ENCODE measurements at regions not wholly inside any gene's neighbourhood (a gene's known extent, or its start where the extent isn't known, plus 50 kb on each side); places are given as distances from the start of the nearest gene placed in this dataset.
"Not testable (repeated sequence)": the region's sequence is repeated elsewhere in the genome, so short reads cannot be mapped to it uniquely, and the experiment has no call there.

DNA sequence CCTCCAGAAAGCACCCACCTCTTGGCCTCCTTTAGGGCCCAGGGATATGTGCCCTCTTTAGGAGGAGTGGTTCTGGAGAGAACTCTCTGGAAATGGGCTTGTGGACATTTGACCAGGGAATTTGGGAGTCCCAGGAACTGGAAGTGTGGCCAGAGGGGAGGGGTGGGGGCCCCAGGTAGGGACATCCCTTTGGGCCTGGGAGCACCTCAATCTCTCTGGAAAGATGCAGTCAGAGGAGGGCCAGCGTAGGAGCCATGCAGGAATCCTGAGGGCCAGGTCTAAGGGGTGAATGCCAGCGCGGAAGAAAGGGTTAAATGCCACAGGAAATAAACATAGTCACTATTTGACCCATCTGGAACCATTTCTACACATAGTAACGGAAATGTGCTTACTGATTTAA is 50.3 kb upstream of the ITGA11 start:
- DNase-seq (ENCODE audit: low spot score) = no peak

- DNase-seq (ENCODE audit: low spot score) = no peak
Observed at GRCh38 chr15:68483165-68483564, 51.2 kb upstream of the ITGA11 start.

DNA sequence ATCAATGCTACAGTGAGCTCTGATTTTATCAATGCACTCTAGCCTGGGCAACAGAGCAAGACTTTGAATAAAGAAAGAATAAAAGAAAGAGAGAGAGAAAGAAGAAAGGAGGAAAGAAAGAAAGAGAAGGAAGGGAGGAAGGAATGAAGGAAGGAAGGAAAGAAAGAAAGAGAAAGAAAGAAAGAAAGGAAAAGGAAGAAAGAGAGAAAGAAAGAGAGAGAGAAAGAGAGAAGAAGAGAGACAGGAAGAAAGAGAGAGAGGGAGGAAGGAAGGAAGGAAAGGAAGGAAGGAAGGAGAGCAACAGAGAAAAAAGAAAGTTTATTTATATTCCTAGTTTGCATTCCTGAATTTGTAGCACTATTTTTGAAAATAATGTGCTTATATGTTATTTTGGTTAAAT is 52.3 kb upstream of the ITGA11 start:
- no peak for DNase-seq (ENCODE audit: low spot score)

- peak; percentile 89 for DNase-seq (ENCODE audit: low spot score)
Observed at GRCh38 chr15:68484696-68485400, 52.9 kb upstream of the ITGA11 start.

- no peak for DNase-seq (ENCODE audit: low spot score)
Observed at GRCh38 chr15:68485721-68486360, 53.9 kb upstream of the ITGA11 start.

DNA sequence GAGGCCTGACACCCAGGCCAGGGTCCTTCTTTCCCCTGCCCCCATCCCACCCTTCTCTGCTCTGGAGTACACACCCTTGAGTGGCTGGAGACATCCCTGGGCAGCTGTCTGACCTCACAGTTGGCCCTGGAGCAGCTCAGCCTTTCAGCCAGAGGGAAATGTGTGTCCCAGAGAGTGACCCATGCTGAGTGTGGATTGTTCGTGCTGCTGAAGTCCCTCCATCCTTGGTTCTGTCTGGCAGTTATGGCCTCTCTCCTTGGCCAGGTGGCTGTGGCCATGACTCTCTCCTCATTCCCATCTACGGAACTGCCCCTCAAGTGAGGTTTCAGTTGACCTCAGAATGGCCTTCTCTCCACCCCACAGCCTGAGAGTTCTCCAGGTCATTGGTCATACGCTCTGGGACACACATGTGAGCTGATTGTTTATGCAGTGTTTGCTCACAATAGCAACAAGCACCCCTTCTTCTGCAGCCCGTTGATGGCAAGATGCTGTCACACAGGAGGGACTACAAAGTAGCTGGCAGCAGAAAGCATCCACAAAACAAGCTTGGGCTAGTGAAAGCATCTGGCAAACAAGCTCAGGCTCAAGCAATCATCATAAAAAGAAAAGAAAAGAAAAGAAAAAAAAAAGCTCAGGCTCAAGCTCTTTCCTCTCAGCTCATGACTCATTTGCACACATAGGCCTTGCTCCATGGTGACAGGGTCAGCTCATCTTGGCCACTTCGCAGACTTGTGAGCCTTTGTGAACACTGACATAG is 55.3 kb upstream of the ITGA11 start:
- DNase-seq (ENCODE audit: low spot score) = peak; percentile 72

- no peak for DNase-seq (ENCODE audit: low spot score)
Observed at GRCh38 chr15:68488290-68488689, 56.3 kb upstream of the ITGA11 start.

GRCh38 chr15:68488966-68489365 is 57.0 kb upstream of the ITGA11 start:
- no peak for DNase-seq (ENCODE audit: low spot score)

GRCh38 chr15:68489421-68489820 is 57.5 kb upstream of the ITGA11 start:
- DNase-seq (ENCODE audit: low spot score) = no peak

- DNase-seq (ENCODE audit: low spot score) = no peak
Observed at GRCh38 chr15:68491415-68492106, 59.6 kb upstream of the ITGA11 start.

- DNase-seq (ENCODE audit: low spot score) = peak; percentile 57
Observed at GRCh38 chr15:68492855-68493254, 60.9 kb upstream of the ITGA11 start.

DNA sequence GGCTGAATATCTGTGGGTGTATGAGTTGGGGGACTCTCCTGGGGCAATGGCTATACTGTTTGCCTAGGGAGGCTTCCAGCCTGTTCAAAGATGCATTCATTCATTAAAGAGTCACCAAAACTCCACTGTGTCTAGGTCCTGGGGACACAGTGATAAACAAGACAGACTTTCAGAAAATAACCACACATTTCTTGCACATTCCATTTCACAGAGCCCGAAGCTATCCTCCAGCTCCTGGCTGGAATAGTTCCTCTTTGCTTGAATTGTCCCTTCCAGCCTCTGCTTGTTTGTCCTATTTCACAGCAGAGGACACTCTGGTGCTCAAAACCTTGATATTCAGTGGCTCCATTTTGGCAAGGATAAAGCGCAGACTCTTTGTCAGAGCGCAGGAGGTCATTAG is 61.7 kb upstream of the ITGA11 start:
- no peak for DNase-seq (ENCODE audit: low spot score)

DNA sequence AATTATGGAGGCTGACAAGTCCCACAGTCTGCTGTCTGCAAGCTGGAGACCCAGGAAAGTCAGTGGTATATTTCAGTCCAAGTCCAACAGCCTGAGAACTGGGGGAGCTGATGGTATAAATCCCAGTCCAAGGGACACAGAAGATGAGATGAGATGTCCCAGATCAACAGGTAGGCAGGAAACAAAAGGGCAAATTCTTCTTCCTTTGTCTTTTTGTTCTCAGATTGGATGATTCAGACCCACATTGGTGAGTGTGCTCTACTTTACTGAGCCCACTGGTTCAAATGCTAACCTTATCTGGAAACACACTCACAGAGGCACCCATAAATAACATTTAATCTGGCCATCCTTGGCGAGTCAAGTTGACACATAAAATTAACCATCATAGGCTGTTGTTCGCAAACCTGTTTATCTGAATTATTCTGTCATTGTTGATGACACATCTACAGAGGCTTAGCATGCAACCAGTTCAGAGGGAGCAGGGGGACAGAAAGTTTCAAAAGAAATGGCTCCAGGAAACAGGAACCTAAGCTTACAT is 62.7 kb upstream of the ITGA11 start:
- no peak for DNase-seq (ENCODE audit: low spot score)

- no peak for DNase-seq (ENCODE audit: low spot score)
Observed at GRCh38 chr15:68495221-68495950, 63.4 kb upstream of the ITGA11 start.

- DNase-seq (ENCODE audit: low spot score) = no peak
Observed at GRCh38 chr15:68495981-68496705, 64.2 kb upstream of the ITGA11 start.

DNA sequence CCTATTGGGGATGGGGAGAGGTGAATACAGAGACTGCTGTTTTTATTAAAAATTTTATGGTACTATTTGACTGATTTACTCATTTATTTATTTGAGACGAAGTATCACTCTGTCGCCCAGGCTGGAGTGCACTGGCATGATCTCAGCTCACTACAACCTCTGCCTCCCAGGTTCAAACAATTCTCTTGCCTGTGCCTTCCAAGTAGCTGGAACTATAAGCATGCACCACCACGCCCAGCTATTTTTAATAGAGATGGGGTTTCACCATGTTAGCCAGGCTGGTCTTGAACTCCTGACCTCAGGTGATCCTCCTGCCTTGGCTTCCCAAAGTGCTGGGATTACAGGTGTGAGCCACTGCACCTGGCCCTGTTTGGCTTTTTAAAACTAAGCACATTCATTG is 64.8 kb upstream of the ITGA11 start:
- not testable (repeated sequence) for DNase-seq (ENCODE audit: low spot score)

DNA sequence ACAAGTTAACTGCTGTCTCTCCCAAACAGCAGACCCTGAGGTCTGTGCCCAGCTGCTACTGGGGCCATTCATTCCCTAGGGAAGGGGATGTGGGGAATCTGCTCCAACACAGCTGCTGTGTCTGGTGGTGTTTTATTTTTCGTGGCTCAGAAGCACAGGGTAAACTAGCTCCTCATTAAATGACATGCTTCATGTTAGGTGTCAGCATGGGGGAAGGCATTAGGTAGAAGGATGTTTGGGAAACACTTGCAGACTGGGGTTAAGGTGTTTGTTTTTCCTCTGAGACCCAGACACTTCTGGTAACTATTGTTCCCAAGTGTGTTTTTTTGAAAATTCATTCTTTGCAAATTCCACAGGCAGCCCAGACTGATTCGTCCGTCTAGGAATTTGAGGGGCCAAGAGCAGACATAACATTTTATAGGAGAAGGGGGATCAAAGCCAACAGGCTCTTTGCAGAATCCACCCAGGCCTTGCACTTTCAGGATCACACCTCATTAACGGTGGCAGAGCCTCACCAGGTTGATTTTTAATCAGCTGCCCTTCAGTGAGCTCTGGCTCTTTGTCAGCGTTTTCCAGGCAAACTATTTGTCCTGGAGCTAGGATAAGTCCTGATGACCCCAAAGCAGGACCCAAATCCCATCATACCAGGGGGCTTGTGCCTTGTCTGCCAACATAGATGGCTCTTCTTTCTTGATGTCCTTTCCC is 65.4 kb upstream of the ITGA11 start:
- no peak for DNase-seq (ENCODE audit: low spot score)

DNA sequence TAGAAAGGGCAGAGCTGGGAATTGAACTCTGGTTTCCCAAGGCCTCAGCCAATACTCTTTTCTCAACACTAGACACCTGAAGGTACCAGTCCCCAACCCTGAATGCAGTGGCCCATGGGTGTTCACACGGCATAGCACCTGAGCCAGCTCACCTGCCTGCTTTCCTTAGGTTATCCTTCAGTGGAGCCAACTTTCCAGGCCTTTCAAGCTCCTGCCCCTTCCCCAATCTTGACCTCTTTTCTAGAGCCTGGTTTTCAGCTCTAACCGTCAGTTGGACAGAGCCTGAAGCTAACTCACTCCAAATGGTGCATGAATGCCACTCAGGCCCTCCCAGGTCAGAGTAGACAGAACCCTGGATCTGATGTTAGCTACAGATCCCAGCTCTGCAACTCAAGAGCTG is 66.1 kb upstream of the ITGA11 start:
- DNase-seq (ENCODE audit: low spot score) = no peak

DNA sequence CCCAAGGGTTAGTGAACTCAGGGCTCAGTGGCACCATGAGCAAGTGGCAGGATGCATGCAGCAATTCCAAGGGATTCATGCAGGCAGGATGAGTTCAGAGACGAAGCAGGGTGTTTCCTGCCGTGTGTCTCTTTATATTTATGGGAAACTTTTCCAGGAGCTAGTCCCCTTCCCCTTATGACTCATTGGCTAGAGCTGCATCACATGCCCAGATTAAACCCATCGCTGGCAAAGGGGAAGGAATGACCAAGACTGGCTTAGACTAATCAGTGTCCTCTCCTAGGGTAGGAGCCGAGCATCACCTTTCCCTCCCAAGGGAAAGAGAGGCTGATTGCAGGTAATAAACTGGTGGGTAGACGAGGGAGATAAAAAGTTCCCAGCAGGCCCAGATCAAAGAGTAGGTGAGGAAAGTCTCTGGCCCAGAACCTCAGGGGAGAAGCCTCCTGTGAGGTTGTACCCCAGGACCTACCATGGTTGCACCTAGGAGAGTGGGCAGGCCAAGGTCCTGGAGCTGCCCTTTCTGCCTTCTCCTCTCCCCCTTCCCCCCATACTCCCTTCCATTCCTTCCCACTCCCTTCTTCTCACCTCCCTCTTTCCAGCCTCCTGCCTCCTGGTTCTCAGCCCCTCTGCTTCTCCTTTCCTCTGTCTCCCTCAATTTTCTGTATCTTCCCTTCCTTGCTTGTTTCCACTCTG is 67.8 kb upstream of the ITGA11 start:
- DNase-seq (ENCODE audit: low spot score) = no peak

Measured in AG08395 (cell line).